Memory B cell (primary cell): ENCODE measurements at regions not wholly inside any gene's neighbourhood (a gene's known extent, or its start where the extent isn't known, plus 50 kb on each side); places are given as distances from the start of the nearest gene placed in this dataset.

Source experiments
- ATAC-seq: fragments of 150-1000 bp; cut with Tn5 transposase; 2 replicates; pipeline ENCODE4 v1.10.0; 2021; ENCODE audit warnings: low read depth, mild to moderate bottlenecking, moderate library complexity
- DNase-seq, 2 donors: peaks; one replicate each; pipeline ENCODE4 v3.0.0; 2022; ENCODE audit warnings: low spot score in 2 of 2
- H3K27ac Mint-ChIP-seq: one replicate; pipeline ENCODE4 v1.8.0; 2022; ENCODE audit warnings: mild to moderate bottlenecking, moderate library complexity, mixed read lengths
- H3K27me3 Mint-ChIP-seq: one replicate; pipeline ENCODE4 v1.8.0; 2022; ENCODE audit warnings: mixed read lengths
- H3K36me3 Mint-ChIP-seq: one replicate; pipeline ENCODE4 v1.8.0; 2022; ENCODE audit warnings: mild to moderate bottlenecking, mixed read lengths
- H3K4me1 Mint-ChIP-seq: one replicate; pipeline ENCODE4 v1.8.0; 2022; ENCODE audit warnings: mixed read lengths
- H3K4me3 Mint-ChIP-seq: one replicate; pipeline ENCODE4 v1.8.0; 2022; ENCODE audit warnings: mild to moderate bottlenecking, moderate library complexity, mixed read lengths
- H3K9me3 Mint-ChIP-seq: one replicate; pipeline ENCODE4 v1.8.0; 2022; ENCODE audit warnings: mixed read lengths

DNA sequence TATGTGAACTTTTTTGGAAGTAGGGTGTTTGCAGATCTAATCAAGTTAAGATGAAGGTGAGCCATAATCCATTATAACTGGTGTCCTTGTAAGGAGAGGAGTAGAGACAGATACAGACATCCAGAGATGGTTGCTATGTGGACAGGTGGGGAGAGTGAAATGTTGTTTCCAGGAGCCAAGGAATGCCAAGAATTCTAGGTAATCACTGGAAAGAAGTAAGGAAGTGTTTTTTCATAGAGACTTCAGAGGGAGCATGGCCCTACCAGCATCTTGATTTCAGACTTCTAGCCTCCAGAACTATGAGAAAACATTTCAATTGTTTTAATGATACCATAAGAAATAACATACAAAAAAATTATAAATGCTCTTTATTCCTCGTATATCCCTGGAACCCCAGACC lies 320.5 kb upstream of the ANO3 start:
- Mint-ChIP-seq H3K27ac (no peak overlapping the region), H3K9me3 (peaks cover 2% of the 10 kb centered on the region), H3K36me3 (no peaks in the 10 kb centered on the region), H3K4me1 (no peaks in the 10 kb centered on the region), H3K27me3 (no peaks in the 10 kb centered on the region), H3K4me3 (no peak overlapping the region)
- ATAC-seq: no peak
- DNase-seq: no peak

DNA sequence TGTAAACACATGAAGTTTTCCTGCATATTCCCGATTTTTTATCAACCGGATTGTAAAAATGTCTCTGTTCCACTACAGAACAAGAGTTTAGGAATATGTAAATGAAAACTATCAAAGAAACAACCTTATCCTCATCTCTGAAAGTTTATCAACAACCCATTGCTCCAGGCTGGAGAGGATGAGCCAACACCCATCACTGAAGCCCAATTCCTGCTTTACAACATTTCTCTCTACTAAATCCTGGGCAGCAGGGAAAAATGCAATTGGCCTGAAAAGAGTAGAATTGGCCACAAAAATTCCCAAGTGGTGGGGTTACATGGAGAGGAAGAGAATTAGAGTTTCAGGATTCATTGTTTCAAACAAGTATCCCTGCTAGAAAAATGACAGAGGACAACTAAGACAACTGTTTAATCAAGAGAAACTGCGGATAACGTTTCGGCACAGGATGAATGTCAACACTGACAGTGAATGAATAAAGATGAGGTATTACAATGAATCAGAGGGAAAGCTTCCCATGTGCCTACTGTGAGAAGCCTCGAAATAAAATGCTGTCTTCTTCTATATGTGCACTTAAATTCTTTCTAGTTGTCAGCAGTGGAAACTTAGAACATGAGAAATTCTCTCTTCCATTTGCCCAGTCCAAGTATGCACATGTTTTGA lies 317.3 kb upstream of the ANO3 start:
- ATAC-seq (no peak), DNase-seq (no peak)
- Mint-ChIP-seq H3K9me3 (peaks cover 2% of the 10 kb centered on the region), H3K4me3 (no peak overlapping the region), H3K4me1 (no peaks in the 10 kb centered on the region), H3K27me3 (no peaks in the 10 kb centered on the region), H3K36me3 (no peaks in the 10 kb centered on the region), H3K27ac (no peak overlapping the region)

DNA sequence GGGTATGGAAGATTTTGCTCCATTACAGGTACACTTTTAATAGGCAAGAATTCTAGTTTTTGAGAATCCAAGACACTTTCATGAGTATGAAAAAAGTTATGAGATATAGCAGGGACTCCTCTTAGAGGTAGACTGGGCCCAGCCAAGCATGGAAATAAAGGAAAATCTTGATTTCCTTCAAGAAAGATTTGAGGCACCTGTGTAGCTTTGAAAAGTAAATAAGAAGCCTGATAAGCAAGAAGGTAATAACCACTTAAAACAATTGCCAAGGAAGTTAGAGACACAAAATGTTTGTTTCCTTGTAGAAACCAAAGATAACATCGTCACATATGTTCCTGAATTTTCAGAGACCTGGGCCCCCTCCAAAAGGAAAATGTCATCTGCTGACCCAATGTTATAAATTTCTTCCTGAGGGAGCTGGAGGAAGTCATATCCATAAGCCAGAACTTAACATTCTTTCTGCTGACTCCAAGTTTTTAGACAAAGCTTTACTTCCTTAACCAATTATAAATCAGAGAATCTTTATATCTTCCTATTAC lies 314.5 kb upstream of the ANO3 start:
- ATAC-seq (no peak), DNase-seq (no peak)
- H3K4me3 Mint-ChIP-seq: no peak overlapping the region
- peaks cover 2% of the 10 kb centered on the region for H3K9me3 Mint-ChIP-seq
- H3K4me1 Mint-ChIP-seq: no peaks in the 10 kb centered on the region
- no peaks in the 10 kb centered on the region for H3K36me3 Mint-ChIP-seq
- H3K27me3 Mint-ChIP-seq: no peaks in the 10 kb centered on the region
- H3K27ac Mint-ChIP-seq: no peak overlapping the region

DNA sequence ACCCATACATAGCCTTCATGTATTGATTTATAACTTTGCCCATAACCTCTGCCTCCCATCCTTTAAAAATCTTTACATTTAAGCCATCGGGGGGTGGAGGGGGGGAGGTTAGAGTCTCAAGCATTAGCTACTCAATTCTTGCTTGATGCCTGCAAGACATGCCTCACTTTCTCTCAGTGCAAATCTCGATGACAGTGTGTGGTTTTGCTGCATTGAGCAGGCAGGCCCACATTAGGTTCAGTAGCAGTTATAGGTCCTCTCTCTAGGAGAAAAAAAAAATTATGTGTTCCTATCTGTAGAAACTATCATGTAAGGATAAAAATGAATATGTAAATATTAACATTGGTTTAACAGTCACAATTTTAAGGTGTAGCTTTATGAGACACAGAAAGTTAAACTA lies 314.0 kb upstream of the ANO3 start:
- Mint-ChIP-seq H3K4me3 (no peak overlapping the region), H3K27me3 (no peaks in the 10 kb centered on the region), H3K4me1 (no peaks in the 10 kb centered on the region)

DNA sequence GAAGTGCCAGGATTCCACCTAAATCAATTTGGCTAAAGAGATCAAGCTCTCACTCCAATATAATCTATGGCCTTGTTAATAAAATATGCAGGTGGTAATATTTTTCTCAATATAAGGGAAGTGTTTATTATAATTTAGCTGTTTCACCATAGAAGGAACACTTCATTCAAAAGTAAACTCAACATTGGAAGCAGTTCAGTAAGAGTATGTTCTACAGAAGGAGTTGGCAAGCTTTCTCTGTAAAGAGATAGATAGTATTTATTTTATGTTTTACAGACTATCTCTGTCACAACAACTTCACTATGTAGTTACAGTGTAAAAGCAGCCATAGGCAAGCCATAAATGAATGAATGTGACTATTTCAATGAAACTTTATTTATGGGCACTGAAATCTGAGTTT lies 313.6 kb upstream of the ANO3 start:
- Mint-ChIP-seq H3K36me3 (no peaks in the 10 kb centered on the region), H3K4me3 (no peak overlapping the region), H3K27ac (no peak overlapping the region), H3K4me1 (no peaks in the 10 kb centered on the region), H3K27me3 (no peaks in the 10 kb centered on the region), H3K9me3 (peaks cover 2% of the 10 kb centered on the region)
- DNase-seq (no peak), ATAC-seq (no peak)

More for the DNA sequence above, 314.0 kb upstream of the ANO3 start:
- no peak overlapping the region for H3K27ac Mint-ChIP-seq
- ATAC-seq: no peak
- H3K9me3 Mint-ChIP-seq: peaks cover 2% of the 10 kb centered on the region
- DNase-seq: no peak
- no peaks in the 10 kb centered on the region for H3K36me3 Mint-ChIP-seq

DNA sequence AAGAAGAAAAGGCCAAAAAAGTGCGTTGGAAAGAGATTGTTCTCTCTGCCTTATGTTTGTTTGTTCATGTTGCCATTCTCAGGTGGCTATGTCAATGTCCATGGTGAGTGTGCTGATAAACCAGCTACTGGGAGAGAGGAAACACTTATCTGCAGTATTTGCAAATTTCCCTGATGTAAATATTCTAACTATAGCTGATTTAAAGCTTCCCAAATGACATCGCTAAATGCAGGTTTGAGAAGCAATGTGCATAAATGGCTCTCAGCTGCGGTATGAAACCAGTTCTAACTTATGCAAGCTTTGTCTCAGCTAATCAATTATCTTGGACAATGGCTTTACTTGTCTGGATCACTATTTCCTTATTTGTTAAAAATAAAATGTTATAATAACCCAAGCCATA lies 312.5 kb upstream of the ANO3 start:
- no peak overlapping the region for H3K4me3 Mint-ChIP-seq
- ATAC-seq: no peak
- H3K9me3 Mint-ChIP-seq: peaks cover 2% of the 10 kb centered on the region
- no peaks in the 10 kb centered on the region for H3K36me3 Mint-ChIP-seq
- H3K27ac Mint-ChIP-seq: no peak overlapping the region
- DNase-seq: no peak
- H3K4me1 Mint-ChIP-seq: no peaks in the 10 kb centered on the region
- H3K27me3 Mint-ChIP-seq: no peaks in the 10 kb centered on the region

DNA sequence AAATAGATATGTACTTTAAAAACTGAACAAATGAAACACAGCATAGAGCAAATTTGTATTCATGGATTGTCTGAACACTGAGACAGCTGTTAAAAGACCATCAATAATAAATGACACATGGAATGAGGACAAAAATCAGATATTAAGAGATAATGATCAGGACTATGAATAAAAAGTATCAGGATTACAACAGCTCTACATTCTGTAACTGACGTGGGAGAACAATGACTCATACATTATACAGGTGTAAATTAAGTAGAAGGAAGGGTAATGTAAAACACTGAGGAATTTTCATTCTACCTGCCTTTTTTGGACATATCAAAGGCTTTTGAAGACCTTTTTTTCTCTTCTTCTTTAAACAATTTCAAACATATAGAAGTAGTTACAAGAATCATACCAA lies 310.9 kb upstream of the ANO3 start:
- Mint-ChIP-seq H3K4me3 (no peak overlapping the region), H3K36me3 (no peaks in the 10 kb centered on the region)

DNA sequence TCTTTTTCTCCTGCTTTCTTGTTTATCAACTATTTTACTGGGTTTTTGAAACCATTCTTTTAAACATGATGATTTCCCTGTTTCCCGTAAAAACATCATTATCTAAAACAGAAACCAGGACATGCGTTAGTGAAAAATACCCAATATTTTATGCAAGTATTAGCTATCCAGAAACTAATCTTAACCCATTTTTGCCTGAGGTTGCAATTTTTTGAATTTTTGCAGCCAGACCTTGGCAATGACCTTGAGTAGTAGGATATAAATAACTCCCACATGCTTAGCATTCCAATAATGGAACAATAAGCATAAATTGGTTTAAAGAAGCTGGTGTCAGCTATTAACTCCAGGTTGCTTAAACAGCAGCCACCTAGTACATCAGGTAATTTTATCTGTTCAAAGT lies 308.9 kb upstream of the ANO3 start:
- no peaks in the 10 kb centered on the region for H3K27me3 Mint-ChIP-seq
- no peaks in the 10 kb centered on the region for H3K4me1 Mint-ChIP-seq
- no peaks in the 10 kb centered on the region for H3K9me3 Mint-ChIP-seq
- H3K36me3 Mint-ChIP-seq: no peaks in the 10 kb centered on the region
- no peak for DNase-seq
- no peak overlapping the region for H3K4me3 Mint-ChIP-seq
- ATAC-seq: no peak
- no peak overlapping the region for H3K27ac Mint-ChIP-seq

More for the DNA sequence above, 310.9 kb upstream of the ANO3 start:
- ATAC-seq (no peak), DNase-seq (no peak)
- Mint-ChIP-seq H3K9me3 (no peaks in the 10 kb centered on the region), H3K27me3 (no peaks in the 10 kb centered on the region), H3K4me1 (no peaks in the 10 kb centered on the region), H3K27ac (no peak overlapping the region)

DNA sequence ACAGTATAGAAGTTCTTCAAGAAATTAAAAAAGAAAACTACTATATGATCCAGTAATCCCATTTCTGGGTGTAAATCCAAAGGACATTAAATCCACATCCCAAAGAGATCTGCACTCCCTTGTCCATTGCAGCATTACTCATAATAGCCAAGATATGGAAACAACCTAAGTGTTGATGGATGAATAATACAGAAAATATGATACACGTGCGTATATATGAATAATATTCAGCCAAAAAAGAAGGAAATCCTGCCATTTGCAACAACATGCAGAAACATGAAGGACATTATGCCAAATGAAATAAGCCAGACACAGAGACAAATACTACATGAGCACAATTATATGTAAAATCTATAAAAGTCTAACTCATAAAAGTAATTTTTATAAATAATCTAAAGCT lies 306.3 kb upstream of the ANO3 start:
- Mint-ChIP-seq H3K4me3 (no peak overlapping the region), H3K36me3 (no peaks in the 10 kb centered on the region), H3K9me3 (peaks cover 2% of the 10 kb centered on the region), H3K27ac (no peak overlapping the region), H3K27me3 (no peaks in the 10 kb centered on the region), H3K4me1 (no peaks in the 10 kb centered on the region)
- ATAC-seq (no peak), DNase-seq (no peak)

DNA sequence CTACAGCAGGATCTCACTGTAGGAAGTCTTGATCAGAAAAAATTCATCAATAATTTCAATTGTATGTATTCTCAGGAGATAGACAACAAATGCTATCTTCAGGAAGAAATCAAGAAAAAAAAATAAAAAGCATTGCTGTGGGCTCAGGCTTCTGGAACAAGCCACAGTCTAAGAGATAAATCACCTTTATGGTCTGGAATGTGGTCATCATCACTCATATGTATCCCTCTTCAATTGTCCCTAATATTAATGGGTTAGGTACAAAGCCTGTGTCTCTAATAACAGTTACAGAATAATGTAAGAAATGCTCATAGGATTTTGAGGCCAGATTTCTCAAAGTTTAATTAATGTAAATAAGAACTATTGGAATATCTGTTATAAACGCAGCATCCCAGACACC lies 305.9 kb upstream of the ANO3 start:
- ATAC-seq (no peak), DNase-seq (no peak)
- peaks cover 2% of the 10 kb centered on the region for H3K9me3 Mint-ChIP-seq
- no peak overlapping the region for H3K27ac Mint-ChIP-seq
- no peak overlapping the region for H3K4me3 Mint-ChIP-seq
- no peaks in the 10 kb centered on the region for H3K4me1 Mint-ChIP-seq
- H3K36me3 Mint-ChIP-seq: no peaks in the 10 kb centered on the region
- H3K27me3 Mint-ChIP-seq: no peaks in the 10 kb centered on the region

DNA sequence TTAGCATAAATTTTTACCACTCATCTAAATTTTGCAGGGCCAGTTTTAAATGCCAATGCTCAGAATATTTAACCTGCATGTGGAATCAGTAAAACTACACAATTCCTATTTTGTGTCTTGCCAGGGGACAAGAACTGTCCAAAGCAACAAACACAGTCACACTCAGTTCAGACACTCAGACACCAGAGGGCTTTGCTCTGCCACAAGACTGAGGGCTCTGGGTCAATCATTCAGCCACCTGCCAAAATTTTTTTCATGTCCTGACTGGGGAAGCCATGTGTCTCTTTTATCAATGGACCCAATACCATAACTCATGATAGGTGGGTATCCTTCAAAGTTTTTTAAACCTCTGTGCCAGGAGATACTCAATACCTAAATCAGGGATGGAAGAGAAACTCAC lies 304.0 kb upstream of the ANO3 start:
- no peak for ATAC-seq
- Mint-ChIP-seq H3K4me1 (no peaks in the 10 kb centered on the region), H3K9me3 (peaks cover 2% of the 10 kb centered on the region), H3K4me3 (no peak overlapping the region), H3K36me3 (no peaks in the 10 kb centered on the region), H3K27ac (no peak overlapping the region), H3K27me3 (no peaks in the 10 kb centered on the region)
- no peak for DNase-seq

DNA sequence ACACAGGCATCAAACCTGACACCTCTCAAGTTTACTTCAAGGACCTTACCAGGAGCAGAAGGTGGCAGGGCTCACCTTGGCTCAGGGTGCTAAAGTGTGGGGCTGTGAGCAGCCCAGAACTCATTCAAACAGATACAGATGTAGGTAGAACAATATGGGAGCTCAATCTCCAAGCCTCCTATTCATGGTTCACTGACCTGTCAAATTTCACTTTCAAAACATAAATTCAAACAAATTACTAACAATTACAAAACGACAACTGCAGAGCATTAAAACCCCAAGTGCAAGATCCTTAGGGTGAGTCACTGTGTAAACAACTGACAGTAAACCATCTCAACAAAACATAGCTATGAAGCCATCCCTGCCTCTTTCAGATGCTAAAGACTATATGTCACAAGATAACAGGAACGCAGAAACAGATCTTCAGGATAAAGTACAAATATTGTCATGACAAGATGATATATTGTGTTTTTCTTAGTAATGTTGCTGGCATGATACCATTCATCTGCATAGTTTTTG lies 303.5 kb upstream of the ANO3 start:
- Mint-ChIP-seq H3K27me3 (no peaks in the 10 kb centered on the region), H3K4me1 (no peaks in the 10 kb centered on the region), H3K9me3 (peaks cover 2% of the 10 kb centered on the region), H3K27ac (no peak overlapping the region), H3K4me3 (no peak overlapping the region), H3K36me3 (no peaks in the 10 kb centered on the region)
- no peak for ATAC-seq
- no peak for DNase-seq

DNA sequence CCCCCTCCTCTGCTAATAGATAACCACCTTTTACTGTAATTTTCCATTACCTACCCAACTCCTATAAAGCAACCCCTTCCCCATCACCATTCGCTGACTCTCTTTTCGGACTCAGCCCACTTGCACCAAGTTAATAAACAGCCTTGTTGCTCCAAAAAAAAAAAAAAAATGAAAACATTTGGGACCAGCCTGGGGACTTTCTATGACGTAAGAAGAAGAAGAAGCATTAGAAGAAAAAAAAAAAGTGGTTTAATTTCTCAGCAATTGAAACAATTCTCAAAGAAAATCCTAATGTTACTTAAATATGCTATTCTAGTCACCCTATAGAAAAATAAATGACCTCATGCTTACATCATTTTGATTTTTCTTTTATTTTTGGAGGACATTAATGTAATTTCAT lies 301.5 kb upstream of the ANO3 start:
- H3K9me3 Mint-ChIP-seq: peaks cover 2% of the 10 kb centered on the region
- H3K27ac Mint-ChIP-seq: no peak overlapping the region

DNA sequence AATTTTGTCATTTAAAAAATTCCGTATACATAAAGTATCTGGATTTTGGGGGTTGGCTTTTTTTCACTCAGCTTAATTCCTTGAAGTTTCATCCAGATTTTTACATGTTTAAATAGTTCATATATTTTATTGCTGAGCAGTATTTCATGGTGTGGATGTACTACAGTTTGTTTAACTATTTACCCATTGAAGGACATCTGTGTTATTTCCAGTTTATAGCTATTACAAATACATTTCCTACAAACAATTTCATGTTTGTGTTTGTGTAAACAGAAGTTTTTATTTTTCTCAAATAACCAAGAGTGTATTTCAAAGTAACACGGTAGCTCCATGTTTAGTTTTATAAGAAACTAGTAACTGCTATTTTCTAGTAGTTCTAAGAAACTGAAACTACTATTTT lies 299.7 kb upstream of the ANO3 start:
- Mint-ChIP-seq H3K27me3 (no peaks in the 10 kb centered on the region), H3K4me1 (no peaks in the 10 kb centered on the region), H3K9me3 (peaks cover 2% of the 10 kb centered on the region), H3K36me3 (no peaks in the 10 kb centered on the region), H3K27ac (no peak overlapping the region), H3K4me3 (no peak overlapping the region)
- ATAC-seq: no peak
- DNase-seq: no peak

More for the DNA sequence above, 301.5 kb upstream of the ANO3 start:
- no peak overlapping the region for H3K4me3 Mint-ChIP-seq
- H3K4me1 Mint-ChIP-seq: no peaks in the 10 kb centered on the region
- no peak for ATAC-seq
- H3K27me3 Mint-ChIP-seq: no peaks in the 10 kb centered on the region
- no peaks in the 10 kb centered on the region for H3K36me3 Mint-ChIP-seq
- DNase-seq: no peak

DNA sequence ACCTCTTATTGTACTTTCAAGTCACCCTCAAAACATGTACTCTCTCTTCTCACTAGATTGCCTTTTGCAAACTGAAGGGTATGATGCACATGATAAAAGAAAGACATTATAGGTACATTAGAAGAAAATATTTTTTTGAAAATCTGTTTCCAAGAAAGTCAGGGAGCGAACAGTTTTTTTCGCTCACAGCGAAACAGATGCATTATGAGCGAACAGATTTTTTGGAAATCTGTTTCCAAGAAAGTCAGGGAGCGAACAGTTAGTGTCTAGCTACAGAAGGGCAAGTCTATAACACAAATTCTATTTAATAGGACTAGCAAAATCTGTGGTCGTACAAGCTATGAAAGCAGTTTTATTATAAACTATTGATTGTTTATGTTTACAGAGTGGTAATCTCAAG lies 296.2 kb upstream of the ANO3 start:
- no peaks in the 10 kb centered on the region for H3K4me1 Mint-ChIP-seq
- no peaks in the 10 kb centered on the region for H3K36me3 Mint-ChIP-seq
- H3K4me3 Mint-ChIP-seq: no peak overlapping the region
- DNase-seq (no peak), ATAC-seq (no peak)
- no peaks in the 10 kb centered on the region for H3K9me3 Mint-ChIP-seq
- no peak overlapping the region for H3K27ac Mint-ChIP-seq
- no peaks in the 10 kb centered on the region for H3K27me3 Mint-ChIP-seq
